CD4-positive, alpha-beta T cell treated with Interleukin-15 for 4 hours (primary cell): ENCODE measurements at regions not wholly inside any gene's neighbourhood (a gene's known extent, or its start where the extent isn't known, plus 50 kb on each side); places are given as distances from the start of the nearest gene placed in this dataset.
"Not testable (repeated sequence)": the region's sequence is repeated elsewhere in the genome, so short reads cannot be mapped to it uniquely, and the experiment has no call there.

ENCODE experiments used
- DNase-seq: peaks from one replicate; pipeline ENCODE4 v3.0.0-alpha.2; 2020; ENCODE audit warnings: low spot score

GRCh38 chr2:64879745-64880144 is 109.5 kb upstream of the SLC1A4 start:
- no peak for DNase-seq

- DNase-seq: no peak
Measured at GRCh38 chr2:64880193-64880951, 108.8 kb upstream of the SLC1A4 start.

GRCh38 chr2:64881037-64881492 is 108.1 kb upstream of the SLC1A4 start:
- no peak for DNase-seq

GRCh38 chr2:64887565-64887964 is 101.6 kb upstream of the SLC1A4 start:
- DNase-seq: no peak

DNA sequence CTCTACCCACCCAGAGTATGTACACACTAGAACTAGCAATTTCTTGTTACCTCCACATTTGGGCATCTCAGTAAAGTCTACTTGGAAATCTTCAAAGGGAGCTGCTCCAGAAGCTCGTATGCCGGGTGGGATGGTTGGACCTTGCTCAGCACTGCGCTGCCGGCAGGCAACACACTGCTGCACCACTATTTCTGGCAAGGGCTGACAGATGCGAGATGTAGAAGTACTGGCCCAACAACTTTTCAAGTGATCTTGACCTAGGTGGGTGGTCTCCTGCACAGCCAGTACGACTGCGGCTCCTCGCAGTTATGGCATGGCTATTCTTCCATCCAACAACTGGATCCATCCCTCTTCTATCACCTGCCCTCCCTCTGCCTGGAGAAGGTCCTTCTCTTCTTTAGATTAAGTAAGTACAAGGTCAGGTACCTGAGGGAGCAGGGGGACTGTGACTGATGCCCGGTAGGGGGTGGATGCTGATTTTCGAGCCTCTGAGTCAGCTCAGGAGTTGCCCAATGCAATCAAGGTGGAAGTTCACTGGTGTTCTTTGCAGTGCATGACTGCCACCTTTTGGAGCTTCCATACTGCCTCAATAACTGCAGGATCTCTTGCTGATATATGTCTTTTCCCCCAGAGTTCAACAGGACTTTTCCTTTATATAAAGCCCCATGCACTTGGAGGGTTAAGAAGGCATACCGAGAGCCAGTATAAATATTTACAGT is 100.4 kb upstream of the SLC1A4 start:
- DNase-seq: no peak

GRCh38 chr2:64889803-64890202 is 99.4 kb upstream of the SLC1A4 start:
- DNase-seq: no peak

DNA sequence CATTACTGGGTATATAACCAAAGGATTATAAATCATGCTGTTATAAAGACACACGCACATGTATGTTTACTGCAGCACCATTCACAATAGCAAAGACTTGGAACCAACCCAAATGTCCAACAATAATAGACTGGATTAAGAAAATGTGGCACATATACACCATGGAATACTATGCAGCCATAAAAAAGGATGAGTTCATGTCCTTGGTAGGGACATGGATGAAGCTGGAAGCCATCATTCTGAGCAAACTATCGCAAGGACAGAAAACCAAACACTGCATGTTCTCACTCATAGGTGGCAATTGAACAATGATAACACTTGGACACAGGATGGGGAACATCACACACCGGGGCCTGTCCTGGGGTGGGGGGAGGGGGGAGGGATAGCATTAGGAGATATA is 92.6 kb upstream of the SLC1A4 start:
- DNase-seq: not testable (repeated sequence)

- DNase-seq: no peak
Measured at GRCh38 chr2:64899081-64899865, 89.9 kb upstream of the SLC1A4 start.

- DNase-seq: not testable (repeated sequence)
Measured at GRCh38 chr2:64899876-64900275, 89.3 kb upstream of the SLC1A4 start.

GRCh38 chr2:64904413-64905329 is 84.5 kb upstream of the SLC1A4 start:
- DNase-seq: no peak

- DNase-seq: no peak
Measured at GRCh38 chr2:64905338-64906024, 83.7 kb upstream of the SLC1A4 start.

DNA sequence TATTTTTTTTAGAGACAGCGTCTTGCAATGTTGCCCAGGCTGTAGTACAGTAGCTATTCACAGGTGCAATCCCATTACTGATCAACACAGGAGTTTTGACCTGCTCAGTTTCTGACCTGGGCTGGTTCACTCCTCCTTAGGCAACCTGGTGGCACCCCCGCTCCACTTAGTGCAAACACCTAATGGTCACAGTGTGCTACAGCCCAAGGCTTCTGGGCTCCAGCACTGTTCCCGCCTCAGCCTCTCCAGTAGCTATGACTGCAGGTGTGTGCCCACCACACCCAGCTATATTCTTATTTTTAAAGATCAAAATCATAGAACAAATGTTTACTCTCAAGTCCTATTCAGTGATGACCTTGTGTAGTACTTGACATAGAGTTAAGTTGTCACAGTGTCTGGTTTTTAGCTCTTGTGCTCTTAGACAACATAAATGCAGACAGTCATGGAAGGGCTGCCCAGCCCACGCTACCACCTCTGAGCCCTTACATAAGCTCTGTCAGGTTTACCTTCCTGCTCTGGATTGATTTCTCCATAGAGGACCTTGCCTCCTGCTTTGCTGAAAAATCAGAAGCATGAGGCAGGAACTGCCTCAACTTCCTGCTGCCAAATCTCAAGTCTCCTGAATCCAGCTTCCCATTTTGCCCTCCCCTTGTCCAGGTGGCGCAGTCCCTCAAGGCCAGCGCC is 82.2 kb upstream of the SLC1A4 start:
- DNase-seq: no peak

DNA sequence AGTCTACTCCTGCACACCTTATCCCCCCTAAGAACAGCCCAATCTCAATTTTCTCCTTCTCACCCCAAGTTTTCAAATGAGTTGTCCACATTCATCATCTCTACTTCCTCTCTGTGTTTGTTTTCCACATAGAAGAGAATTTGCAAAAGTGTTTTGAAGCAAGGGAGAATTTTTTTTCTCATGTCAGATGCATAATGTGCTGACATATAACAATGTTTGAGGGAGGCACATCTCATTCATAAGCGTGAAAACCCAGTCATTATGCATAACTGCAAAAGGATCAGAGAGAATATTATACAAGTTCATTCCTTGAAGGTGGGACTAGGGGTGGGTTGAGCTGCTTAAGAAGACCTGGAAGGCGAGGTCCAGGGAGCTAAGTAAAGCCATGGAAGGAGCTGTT is 80.8 kb upstream of the SLC1A4 start:
- no peak for DNase-seq

DNA sequence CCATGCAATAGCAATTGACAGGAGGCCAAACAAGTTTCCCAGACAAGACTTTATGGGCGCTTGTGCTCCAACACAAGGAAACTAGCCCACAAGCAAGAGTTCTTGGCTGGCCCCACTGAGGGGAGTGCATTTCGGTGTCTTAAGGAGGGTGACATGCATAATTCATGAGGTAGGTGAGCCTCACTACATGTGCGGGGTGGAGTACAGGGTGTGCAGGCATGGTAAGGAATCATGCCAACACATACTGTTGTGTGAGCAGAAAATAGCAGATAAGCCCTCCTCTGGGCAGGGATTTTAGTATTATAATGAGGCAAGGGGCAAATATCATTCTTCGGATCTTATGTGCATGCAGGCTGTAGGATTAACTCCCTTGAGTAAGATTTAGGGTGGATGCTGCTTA is 78.7 kb upstream of the SLC1A4 start:
- no peak for DNase-seq

- no peak for DNase-seq
Measured at GRCh38 chr2:64910972-64911433, 78.2 kb upstream of the SLC1A4 start.

GRCh38 chr2:64913357-64913869 is 75.8 kb upstream of the SLC1A4 start:
- DNase-seq: peak; percentile 6

DNA sequence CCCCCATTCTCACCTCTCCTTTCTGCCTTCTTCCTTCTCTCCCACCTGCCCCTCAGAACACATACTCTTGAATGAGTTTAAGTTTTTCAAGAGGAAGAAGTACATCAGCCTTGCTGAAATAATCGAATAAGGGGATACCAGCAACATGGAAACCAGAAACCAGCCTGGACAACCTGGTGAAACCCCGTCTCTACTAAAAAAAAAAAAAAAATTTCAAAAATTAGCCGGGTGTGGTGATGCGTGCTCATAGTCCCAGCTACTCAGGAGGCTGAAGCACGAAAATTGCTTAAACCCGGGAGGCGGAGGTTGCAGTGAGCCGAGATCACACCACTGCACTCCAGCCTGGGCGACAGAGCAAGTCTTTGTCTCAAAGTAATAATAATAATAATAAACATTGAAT is 75.0 kb upstream of the SLC1A4 start:
- no peak for DNase-seq

DNA sequence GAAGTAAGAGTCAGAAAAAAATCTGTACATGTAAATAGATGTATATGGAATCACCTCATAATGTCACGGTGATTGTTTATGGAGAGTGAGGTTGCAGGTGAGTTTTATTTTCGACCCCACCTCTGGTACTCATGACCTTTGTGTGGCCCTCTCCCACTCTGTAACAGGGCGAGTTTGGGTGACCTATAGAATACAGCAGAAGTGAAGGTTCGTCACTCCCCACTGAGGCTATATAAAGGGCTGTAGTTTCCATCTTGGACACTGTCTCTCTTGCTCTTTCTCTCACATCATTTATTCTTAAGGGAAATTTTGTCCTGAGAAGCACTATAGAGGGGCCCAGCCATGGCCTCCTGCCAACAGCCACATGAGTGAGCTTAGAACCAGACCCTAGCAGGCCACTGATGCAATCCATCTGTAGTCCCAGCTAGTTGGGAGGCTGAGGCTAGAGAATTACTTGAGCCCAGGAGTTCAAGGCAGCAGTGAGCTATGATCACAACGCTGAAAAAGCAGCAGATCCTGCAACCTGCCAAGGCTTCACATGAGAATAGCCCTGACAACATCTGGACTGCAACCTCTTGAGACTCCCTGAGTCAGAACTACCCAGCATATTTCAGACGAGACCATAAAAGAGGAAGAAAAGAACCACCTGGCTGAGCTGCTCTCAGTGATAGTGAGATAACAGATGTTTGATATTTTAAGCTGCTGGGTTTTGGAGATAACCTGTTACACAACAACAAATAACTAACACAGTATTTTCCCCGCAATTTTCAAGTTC is 74.3 kb upstream of the SLC1A4 start:
- DNase-seq: no peak

GRCh38 chr2:64915510-64915900 is 73.7 kb upstream of the SLC1A4 start:
- DNase-seq: no peak
